DOHH2 (cell line): ENCODE measurements at regions not wholly inside any gene's neighbourhood (a gene's known extent, or its start where the extent isn't known, plus 50 kb on each side); places are given as distances from the start of the nearest gene placed in this dataset.

Experiments
- H3F3A ChIP-seq: fragments of 200-600 bp; sonication (generic), shearing (Covaris generic); 2 replicates; pipeline ENCODE4 v1.6.0; 2016; ENCODE audit warnings: antibody characterized with exemption, mild to moderate bottlenecking; ENCODE audit not compliant: control insufficient read depth, insufficient read depth
- H3K27ac ChIP-seq: fragments of 200-600 bp; sonication (generic); 2 replicates; pipeline ENCODE4 v1.5.1; 2014; ENCODE audit warnings: low read depth, mild to moderate bottlenecking, low read length, moderate library complexity
- H3K27me3 ChIP-seq: fragments of 200-600 bp; sonication (generic); 2 replicates; pipeline ENCODE4 v1.6.1; 2014; ENCODE audit warnings: mild to moderate bottlenecking, low read length, mixed read lengths; ENCODE audit not compliant: control insufficient read depth
- H3K36me3 ChIP-seq: fragments of 200-600 bp; sonication (generic); 2 replicates; pipeline ENCODE4 v1.6.1; 2014; ENCODE audit warnings: mild to moderate bottlenecking, low read length, moderate library complexity, mixed read lengths; ENCODE audit not compliant: control insufficient read depth
- H3K4me1 ChIP-seq: fragments of 200-600 bp; sonication (generic); 2 replicates; pipeline ENCODE4 v1.6.1; 2014; ENCODE audit warnings: mild to moderate bottlenecking, low read length, mixed read lengths; ENCODE audit not compliant: control insufficient read depth
- H3K4me2 ChIP-seq: fragments of 200-600 bp; sonication (generic); 2 replicates; pipeline ENCODE4 v1.6.0; 2014; ENCODE audit warnings: mild to moderate bottlenecking, low read length, moderate library complexity
- H3K4me3 ChIP-seq: fragments of 200-600 bp; sonication (generic); 2 replicates; pipeline ENCODE4 v1.5.1; 2014; ENCODE audit warnings: mild to moderate bottlenecking, low read length, mixed read lengths
- H3K79me2 ChIP-seq: fragments of 200-600 bp; sonication (generic); 2 replicates; pipeline ENCODE4 v1.6.1; 2014; ENCODE audit warnings: mild to moderate bottlenecking, low read length, mixed read lengths; ENCODE audit not compliant: control insufficient read depth
- H3K9me2 ChIP-seq: fragments of 200-600 bp; sonication (generic); replicated peaks from 2 replicates; pipeline ENCODE4 v1.6.1; 2014; ENCODE audit warnings: mild to moderate bottlenecking, low read length, mixed read lengths; ENCODE audit not compliant: control insufficient read depth
- H3K9me3 ChIP-seq: fragments of 200-600 bp; sonication (generic); 2 replicates; pipeline ENCODE4 v1.6.1; 2014; ENCODE audit warnings: antibody characterized with exemption, low read length, mixed read lengths; ENCODE audit not compliant: control insufficient read depth, insufficient read depth
- H4K20me1 ChIP-seq: fragments of 200-600 bp; sonication (generic); 2 replicates; pipeline ENCODE4 v1.6.0; 2014; ENCODE audit warnings: low read depth, mild to moderate bottlenecking, antibody characterized with exemption, low read length, moderate library complexity; ENCODE audit not compliant: control insufficient read depth, insufficient read depth
- CTCF ChIP-seq: fragments of 200-600 bp; sonication (generic); IDR thresholded peaks from one replicate; pipeline ENCODE4 v1.5.1; 2014; ENCODE audit warnings: antibody characterized with exemption, mild to moderate bottlenecking, low read depth, low read length; ENCODE audit not compliant: poor library complexity, severe bottlenecking
- EZH2phosphoT487 ChIP-seq: fragments of 200-600 bp; sonication (generic); IDR thresholded peaks from 2 replicates; pipeline ENCODE4 v1.6.1; 2017; ENCODE audit warnings: borderline replicate concordance, mild to moderate bottlenecking, antibody characterized with exemption, low read length, moderate library complexity, mixed read lengths

GRCh38 chr2:104790901-104791495 lies 62.9 kb upstream of the POU3F3 start:
- TF ChIP-seq EZH2phosphoT487 (no peak), CTCF (no peak)
- Histone ChIP-seq H3K4me2 (no peak overlapping the region), H3K4me1 (no peaks in the 10 kb centered on the region), H3K9me3 (no peaks in the 10 kb centered on the region), H3K27me3 (no peaks in the 10 kb centered on the region), H3K36me3 (no peaks in the 10 kb centered on the region), H3F3A (no peaks in the 10 kb centered on the region), H3K79me2 (no peaks in the 10 kb centered on the region), H3K27ac (no peak overlapping the region), H4K20me1 (no peaks in the 10 kb centered on the region), H3K9me2 (no peaks in the 10 kb centered on the region), H3K4me3 (no peak overlapping the region)

- Histone ChIP-seq H3K27me3 (no peaks in the 10 kb centered on the region), H3K4me1 (no peaks in the 10 kb centered on the region), H3K4me2 (no peak overlapping the region), H4K20me1 (no peaks in the 10 kb centered on the region), H3K9me2 (no peaks in the 10 kb centered on the region), H3F3A (no peaks in the 10 kb centered on the region), H3K27ac (no peak overlapping the region), H3K9me3 (no peaks in the 10 kb centered on the region), H3K36me3 (no peaks in the 10 kb centered on the region), H3K79me2 (no peaks in the 10 kb centered on the region), H3K4me3 (no peak overlapping the region)
- TF ChIP-seq CTCF (no peak), EZH2phosphoT487 (no peak)
Measured at GRCh38 chr2:104793966-104794365, 59.9 kb upstream of the POU3F3 start.

- Histone ChIP-seq H3K36me3 (no peaks in the 10 kb centered on the region), H3K27me3 (no peaks in the 10 kb centered on the region), H3K79me2 (no peaks in the 10 kb centered on the region), H3K4me1 (no peaks in the 10 kb centered on the region), H3K9me2 (no peaks in the 10 kb centered on the region), H3K4me3 (no peak overlapping the region), H3F3A (no peaks in the 10 kb centered on the region), H3K9me3 (no peaks in the 10 kb centered on the region), H3K4me2 (no peak overlapping the region), H3K27ac (no peak overlapping the region), H4K20me1 (no peaks in the 10 kb centered on the region)
- TF ChIP-seq EZH2phosphoT487 = no peak
- TF ChIP-seq CTCF = no peak
Measured at GRCh38 chr2:104794441-104794840, 59.5 kb upstream of the POU3F3 start.
